Medulla oblongata (tissue), 1 donor: ENCODE measurements at regions not wholly inside any gene's neighbourhood (a gene's known extent, or its start where the extent isn't known, plus 50 kb on each side); places are given as distances from the start of the nearest gene placed in this dataset.

Source experiments
- DNase-seq: peaks from one replicate; pipeline ENCODE4 v3.0.0-alpha.2; 2015; ENCODE audit errors: extremely low spot score

DNA sequence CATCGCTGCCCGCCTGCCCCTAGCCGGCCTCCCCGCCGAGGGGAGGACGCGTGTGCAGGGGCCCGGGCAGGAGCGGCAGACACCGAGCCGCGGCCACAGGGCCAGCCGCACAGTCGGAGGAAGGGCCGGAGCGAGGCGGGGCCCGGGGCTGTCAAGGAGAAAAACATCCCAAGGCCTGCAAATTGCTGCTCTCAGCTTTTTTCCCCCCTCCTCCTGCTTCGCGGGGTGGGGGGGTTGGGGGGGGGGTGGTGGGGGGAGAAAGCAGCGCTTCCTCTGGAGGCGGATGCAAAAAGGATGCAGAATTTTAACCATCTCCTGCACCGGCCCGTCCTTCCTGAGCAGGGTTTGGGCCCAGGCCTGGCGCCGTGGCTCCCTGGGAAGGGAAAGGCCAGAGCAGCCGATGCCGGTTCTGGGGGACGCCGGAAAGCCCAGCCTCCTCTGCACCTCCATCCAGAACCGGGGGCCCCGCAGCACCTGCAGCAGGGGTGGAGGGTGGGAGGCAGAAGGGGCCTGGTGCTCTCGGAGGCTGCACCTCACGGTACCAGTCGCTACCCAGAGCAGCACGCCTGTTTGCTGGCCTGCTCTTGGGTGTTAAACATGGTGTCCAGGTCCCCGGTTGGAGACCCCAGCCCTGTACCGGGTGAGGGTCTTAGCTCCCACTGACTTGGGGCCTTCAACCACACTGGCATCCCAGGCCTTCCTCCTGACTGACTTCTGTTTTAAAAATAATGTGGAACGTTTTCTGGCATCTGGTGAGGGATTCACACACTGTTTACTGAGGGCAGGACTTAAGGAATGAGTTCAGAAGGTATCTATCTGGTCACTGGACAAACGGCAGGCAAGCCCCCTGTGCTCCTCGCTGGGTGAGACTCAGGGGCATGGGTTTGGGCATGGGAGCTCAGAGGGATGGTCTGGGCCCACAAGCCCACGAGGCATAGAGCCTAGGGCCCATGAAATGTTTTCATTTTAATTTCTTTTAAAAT, 77.4 kb upstream of the WNT7B start:
- DNase-seq, result peak; percentile 84

DNA sequence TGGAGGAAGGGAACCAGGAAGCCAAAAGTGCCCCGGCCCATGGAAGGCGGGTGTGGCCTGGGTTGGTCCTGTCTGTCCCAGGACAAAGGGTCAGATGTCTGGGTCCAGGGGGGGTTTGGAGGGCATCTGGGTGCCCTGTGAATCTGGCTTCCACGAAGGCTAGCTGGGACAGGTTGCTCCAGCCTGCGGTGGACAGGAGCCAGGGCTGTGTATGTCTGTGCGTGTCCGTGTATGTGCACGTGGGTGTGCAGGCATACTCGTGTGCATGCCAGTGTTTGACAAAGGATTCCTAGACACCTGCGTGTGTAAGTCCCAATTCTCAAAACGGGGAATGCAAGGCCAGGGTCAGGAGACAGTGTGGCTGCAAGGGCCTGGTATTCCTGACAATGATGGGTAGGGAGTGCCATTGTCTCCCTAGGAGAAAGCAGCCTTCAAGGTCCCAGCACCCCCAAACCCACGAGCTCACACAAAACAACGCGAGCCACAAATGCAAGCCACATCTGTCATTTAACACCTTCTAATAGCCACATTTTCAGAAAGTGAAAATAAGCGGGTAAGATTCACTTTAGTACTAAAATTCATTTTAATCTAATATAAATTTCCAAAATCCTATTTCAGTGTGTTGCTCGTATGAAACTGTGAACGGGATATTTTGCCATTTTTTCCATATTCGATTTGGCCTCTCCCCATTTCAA, 78.4 kb upstream of the WNT7B start:
- DNase-seq, result peak; percentile 60

DNA sequence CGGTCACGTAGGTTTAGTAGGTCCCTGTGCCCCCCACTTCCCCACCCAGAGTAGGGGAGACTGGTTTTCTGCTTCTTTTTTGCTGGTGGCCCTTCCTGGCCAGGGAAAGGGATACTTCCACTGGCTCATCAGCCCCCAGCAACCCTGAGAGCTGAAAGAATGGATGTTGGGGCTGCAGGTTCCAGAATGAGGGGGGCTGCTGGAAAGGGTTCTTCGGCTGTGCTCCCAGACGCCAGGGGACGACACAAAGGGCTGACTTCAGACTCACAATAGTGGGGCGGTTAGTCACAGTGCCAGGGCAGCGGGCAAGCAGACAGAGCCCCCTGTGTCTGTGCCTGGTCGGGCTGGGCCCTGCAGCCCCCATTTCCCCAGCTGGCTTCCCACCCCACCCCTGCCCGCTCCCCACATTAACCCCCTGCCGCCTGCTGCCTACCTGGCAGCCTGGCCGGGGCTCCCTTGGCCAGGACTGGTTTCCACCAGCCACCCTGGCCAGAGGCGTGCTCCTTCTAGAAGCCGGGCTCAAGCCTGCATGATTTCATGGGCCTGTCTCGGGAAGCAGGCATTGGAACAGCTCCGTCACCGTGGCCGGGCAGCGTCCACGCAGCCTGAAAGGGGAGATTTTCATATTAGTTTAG, 79.1 kb upstream of the WNT7B start:
- DNase-seq, result peak; percentile 95

DNA sequence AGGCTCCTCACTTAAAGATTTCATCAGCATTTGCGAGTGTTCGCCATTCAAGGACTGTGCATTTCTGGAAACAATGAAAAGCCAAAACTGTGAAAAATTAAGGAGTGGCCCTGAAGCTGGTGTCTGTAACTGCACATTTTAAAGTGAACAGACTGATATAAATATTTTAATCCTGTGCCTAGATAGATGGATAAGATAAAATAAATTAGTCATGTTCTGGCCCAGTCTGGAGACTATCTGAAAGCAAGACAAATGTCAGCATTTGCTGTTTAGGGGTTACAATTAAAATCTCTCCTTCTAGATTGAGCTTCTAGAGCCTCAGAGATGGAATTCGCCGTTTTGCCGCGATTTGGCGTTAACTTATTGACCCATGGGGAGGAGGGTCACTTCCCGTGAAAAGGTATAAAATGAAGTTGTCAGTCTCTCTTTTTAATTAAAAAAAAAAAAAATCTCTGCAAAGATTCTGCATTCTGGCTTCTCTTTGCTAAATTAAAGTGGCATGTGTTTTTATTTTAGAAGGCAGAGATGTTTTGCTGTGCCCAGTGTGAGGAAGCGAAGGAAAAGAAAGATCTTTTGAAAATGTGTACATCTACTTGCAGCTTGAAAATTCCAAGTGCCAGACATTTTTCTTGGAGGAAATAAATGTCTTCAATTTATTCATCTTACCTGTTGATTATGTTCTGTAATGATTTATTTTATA, 79.7 kb upstream of the WNT7B start:
- peak; percentile 38 for DNase-seq

DNA sequence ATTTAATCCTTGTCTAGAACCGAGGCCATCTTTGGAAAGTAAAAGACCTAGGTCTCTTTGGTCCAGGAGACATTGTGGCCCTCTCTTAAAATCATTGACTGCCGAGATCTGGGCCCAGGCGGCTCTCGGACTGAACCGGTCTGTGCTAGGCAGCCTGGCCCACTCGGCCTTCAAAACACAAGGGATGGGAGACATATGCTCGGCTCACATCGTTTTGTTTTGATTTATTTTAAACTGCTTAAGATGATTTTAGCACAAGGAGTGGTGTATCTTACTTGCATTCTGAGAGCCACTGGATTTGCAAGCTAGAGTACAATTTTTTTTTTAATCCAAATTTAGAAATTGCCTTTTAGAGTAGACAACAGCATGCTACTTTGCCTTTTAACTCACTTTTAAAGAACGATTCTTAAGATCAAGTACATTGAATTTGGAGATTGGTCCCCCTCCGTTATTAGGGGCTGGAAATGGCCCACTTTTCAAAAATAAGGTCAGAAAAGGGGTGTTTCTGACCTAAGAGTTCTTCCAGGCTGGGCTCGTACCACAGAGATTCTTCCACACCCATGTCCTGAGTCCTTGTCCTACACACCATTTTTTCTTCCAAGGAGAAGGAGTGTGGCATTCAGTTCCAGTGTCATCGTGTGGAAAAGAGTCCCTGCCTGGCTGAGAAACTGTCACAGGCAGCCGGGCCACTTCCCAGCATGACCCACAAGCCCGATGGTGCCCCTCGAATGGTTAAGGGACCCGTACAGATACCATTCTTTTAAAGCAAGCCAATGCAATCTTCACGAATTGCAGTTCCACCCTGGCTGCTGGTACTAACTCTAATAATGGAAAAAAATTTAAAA, 80.5 kb upstream of the WNT7B start:
- DNase-seq, result peak; percentile 72

DNA sequence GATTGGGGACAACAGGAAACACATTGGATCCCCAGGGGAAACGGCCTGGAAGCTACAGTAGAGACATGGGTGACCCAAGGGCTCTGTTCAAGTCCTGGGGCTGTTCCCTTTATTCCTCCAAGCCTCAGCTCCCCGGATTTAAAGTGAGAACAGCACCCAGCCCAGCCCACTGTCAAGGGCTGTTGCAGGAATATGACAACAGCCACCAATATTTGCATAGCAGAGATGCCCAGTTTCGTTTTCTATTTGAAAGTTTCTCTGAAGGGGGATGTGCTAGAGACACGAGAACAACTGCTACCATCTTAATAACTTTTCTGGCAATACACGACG, 81.1 kb upstream of the WNT7B start:
- no peak for DNase-seq

DNA sequence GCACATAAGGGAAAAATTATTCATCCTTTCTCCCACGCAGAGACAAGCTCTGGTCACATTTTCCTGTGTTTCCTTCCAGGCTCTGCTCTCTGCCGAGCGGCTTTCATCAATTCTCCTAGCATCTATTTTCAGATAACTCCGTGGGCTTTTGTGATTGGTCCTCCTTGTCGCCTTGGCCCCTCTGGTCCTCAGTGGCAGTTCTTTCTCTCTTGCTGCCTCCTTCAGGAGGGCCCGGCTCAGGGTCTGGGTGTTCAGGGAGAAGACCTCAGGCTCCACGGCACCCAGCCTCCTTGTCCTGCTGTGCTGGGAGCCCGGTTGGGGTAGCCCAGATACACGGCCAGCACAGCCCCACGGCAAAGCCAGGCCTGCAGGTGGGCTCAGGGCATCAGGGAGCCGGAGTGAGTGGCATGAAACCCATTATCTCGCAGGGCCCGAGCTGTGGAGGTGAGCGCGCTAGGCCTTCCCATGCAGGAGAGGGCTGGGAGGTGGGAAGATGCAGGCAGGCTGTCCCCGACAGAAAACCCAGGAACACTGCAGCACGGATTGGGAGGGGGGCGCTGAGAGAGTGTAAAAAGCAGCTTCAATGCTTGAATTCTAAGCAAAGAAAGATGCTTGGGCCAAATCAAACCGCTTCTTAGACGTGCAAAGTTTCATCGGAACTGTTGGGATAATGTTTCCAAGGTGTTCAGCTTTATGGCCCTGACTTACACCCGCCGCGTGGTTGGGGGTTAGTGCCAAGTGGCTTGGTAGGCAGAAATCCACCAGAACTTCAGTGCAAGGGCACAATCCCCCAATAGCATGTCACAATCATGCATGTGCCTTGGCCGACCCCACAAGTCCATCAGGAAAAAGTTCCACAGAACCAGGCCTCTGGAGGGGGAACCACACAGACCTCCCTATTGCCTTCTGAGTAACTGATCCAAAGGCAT, 81.9 kb upstream of the WNT7B start:
- no peak for DNase-seq

DNA sequence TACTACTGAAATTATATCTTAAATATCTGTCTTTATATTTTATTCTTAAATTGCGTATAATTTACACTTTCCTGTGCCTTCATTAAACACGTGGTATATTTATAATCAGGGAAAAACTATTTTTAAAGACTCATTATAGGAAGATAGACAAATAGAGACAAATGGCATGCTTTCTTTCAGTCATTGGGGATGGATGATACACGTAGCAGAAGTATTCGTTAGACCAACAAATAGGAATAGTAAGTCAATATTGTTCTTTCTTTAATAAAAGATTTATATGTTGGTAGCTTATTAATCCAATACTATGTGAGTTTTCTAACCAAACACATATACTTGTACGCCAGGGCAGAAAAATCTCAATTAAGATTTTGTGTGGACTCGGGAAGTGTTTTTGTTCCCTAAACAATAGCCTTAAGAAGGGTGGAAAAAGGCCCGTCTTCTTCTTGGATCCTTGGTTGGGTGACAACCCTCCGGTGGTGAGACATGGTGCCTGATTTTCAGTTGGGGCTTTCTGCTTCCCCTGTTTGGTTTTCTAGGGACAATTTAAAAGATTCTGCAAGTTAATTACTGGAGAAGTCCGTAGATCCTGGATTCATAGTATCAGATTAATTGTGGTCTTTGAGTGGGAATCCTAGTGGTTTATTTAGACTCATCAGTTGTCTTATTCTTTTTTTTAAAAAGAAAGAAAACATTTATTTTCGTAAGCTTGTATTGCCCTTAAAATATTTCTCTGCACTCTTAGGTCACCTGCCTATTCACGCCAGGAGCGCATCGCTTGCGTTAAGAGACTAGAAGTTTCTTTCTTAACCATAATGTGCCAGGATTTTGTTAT, 83.5 kb upstream of the WNT7B start:
- DNase-seq, result no peak

DNA sequence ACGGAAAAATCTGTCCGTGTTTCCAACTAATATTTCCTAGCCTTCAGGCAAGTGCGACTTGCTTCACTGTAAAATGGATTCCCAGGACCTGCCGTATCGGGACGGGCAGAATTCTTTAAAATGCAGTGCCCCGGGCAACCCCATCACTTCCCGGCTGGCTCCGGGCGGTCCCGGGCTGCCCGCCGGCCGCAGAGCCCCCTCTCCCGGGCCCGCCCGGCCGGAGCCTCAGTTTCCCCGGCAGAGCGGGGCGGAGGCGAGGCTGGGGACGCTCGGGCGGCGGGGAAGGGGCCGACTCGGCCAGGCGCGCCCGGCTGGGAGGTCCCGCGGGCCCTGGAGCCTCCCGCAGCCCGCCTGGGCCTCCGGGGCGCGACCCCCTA, 84.2 kb upstream of the WNT7B start:
- DNase-seq, result no peak

DNA sequence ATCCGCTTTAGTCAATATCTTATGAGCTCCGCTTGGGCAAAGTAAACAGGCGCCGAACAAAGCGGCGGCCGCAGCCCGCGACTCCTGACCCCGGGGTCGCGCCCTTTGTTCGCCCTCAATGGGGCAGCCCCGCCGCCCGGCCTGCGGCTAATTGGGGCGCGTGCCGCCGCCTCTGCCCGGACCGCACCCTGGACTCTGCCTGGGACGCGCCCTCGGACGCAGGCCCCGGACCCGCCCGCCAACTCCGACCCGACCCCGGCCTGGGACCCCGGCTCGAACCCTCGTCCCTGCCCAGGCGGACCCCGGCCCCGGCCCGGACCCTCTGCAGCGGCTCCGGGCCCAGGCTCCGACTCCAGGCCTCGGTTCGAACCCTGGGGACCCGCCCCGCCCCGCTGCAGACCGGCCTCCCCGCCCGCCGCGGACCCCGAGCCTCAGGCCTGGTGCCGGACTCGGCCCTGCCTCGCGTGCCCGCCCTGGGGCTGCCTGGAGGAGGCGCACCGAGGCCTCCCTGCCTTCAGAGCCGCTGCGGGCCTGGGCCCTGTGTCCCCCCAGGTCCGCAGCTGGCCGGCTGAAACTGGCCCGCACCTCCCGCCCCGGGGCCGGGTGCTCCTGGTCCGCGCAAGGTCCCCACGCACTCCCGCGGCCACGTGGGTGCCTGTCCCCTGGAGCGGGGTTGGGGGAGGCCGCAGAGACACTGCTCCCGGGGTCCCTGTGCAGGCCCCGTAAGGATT, 84.7 kb upstream of the WNT7B start:
- no peak for DNase-seq

DNA sequence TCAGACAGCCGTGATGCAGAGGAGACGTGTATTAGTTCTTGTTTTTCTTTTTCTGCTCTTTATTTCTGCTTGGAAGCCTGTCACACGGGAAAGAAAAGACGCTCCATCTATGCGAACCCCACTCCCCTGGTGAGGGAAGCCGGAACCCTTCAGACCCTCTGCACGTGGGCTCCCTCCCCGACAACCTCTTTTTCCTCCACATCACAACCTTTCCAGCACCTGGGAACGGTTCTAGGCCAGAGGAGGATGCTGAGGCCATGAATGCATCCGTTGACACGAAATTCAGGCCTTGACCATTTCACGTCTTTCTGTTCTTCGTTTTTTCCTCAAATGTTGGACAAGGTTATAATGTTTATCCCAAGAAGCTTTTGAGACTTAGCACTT, 85.3 kb upstream of the WNT7B start:
- DNase-seq, result no peak

DNA sequence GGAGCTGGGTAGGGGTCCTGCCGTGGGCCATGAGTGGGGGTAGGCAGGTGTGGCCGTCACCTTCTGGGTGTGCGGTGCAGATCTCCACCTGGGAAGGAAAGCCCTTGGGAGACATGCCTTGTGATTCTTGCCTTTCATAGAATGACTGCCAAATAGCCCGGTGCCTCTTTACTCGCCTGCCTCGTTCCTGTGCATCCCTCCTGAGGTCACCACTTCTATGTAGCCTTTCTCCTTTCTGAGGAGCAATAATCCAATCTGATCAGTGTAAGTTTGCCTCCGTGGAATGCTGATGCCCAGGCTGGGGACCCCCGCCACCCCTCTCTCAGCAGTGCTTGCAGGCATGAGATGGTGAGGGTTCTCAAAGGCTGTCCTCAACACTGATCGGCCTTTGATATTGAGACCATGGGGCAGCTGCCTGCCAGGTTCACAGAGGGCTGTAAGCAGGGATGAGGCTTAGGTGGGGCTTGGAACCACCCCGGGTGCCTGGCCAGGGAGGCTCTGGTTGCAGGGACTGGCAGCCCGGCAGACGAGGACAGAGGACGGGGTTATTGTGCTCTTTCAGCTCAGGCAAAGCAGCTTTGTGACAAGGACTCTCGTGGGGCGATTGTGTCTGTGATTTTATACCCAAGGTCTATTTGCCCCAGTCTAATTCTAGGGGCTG, 86.1 kb upstream of the WNT7B start:
- DNase-seq, result no peak

DNA sequence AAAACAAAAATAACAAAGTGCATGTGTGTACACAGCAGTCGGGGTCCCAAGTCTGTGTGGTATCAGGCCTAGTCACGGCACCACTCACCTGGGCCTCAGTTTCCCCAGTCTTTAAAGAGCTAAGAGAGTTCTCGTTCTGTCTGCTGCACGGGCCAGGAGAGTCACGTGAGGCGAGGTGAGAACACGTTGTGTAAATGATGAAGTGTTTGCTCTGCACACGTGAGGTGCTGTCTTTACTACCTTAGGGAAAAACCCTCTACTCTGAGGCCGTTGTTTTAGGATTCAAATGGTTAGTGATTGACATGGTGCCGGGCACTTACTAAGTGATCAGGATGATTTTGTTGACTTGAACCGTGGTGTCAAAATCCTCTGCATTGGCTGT, 86.5 kb upstream of the PPARA start:
- no peak for DNase-seq

DNA sequence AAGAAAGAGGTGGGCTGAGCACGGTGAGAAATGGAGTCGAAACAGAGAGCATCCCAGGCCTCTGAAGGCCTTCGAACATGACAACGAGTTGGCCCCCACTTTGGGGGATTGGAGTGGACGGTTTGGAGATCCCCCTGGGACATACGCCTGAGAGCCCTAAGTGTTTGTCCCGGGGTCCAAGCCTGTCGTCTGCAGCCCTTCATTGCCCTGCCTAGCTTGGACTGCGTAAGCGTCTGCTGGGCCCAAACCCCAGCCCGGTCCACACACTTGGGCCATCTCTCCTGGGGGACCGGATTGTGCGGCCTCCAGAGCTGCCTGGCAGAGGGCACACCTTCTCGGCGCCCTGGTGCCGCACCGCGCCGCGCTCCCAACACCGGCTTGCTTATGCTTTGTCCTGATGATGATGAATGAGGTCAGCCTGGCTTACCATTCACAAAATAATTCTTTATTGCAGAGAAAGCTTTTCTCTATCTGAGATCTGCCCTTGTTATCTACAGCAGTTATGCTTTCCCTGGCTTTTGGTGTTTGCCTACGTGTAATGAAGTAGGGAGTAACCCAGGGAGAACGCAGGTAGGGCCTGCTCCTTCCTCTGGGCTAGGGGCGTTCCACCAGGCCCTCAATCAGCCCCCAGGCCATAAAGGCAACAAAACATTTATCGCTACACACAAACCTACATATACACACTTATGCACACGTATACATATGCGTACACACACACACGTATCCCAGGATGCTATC, 85.9 kb upstream of the PPARA start:
- no peak for DNase-seq

DNA sequence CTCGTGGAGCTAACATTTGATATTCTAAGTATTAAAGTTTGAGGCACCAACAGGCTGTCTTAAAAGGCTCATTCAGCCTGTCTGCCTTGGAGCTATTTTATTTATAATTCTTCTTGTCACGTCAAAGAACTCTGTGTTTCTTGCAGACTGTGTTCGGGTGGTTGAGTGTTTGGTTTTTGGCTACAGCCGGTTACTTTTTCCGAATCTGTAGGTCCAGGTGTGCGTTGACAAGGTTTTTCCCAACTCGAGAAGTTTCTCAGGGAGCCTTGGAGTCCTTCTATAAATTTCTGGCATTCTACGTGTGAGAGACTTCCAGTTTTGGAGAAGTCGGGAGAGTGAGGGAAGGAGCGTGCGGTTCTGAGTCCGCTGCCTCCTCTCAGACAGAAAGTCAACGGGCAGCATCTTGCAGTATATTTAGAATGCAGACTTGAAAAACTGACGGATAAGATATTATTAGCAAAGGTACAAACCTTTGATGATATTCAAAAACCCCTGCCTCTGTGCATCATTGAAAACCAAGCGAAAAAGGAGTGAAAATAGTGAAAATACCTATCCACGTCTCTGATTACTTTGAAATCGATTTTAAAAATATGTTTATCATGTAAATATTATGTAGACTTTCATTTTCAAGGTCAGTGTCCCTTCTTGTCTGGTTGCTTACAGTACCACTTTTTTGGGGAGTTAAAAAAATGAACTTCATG, 85.2 kb upstream of the PPARA start:
- DNase-seq, result no peak

DNA sequence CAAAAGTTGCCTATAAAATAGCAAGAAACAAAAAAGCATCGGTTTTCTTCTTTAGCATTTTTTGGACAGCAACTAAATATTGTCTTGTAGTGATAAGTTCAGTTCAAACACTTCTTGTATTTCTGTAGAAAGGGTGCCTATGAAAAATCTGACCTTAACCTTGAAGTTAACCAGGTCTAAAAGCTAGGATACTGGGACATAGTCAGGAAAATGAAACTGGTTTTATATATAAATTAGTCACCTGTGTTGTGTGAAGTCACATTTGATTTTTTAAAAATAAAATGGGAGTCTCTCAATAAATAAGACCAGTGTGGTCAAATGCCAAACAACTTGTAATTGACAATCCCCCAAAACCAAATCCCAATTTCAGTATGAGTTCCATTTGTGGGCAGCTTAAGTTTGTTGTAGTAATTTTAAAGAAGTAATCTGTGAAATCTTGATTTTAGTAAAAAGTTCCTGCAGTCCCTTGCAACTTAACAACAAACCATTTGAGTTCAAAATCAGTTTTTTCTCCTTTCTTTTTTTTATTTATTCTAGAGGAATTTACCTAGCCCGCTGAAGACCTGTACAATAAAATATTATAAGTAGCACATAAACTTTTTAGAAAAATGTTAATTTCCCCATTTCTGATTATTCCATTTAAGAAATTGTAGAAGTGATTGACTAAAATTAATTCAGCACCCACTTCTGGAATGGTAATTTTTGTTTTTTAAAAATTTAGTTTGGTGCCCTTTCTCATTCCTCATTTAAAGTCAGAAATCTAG, 84.5 kb upstream of the PPARA start:
- no peak for DNase-seq
